GM19238 (cell line): ENCODE measurements at regions not wholly inside any gene's neighbourhood (a gene's known extent, or its start where the extent isn't known, plus 50 kb on each side); places are given as distances from the start of the nearest gene placed in this dataset.

ENCODE experiments used
- DNase-seq: peaks from one replicate; pipeline ENCODE4 v3.0.0; 2011; ENCODE audit warnings: low spot score; ENCODE audit not compliant: insufficient read length

GRCh38 chr18:51645607-51646006 is 448.1 kb upstream of the MEX3C start:
- no peak for DNase-seq

- DNase-seq, result no peak
These were observed 449.9 kb upstream of the MEX3C start for GRCh38 chr18:51647346-51647745.

GRCh38 chr18:51647942-51648341 is 450.5 kb upstream of the MEX3C start:
- no peak for DNase-seq

GRCh38 chr18:51649796-51650195 is 452.3 kb upstream of the MEX3C start:
- no peak for DNase-seq

- DNase-seq, result no peak
These were observed 454.3 kb upstream of the MEX3C start for GRCh38 chr18:51651761-51652160.

GRCh38 chr18:51653507-51654213 is 456.2 kb upstream of the MEX3C start:
- no peak for DNase-seq

GRCh38 chr18:51654488-51655326 is 457.2 kb upstream of the MEX3C start:
- no peak for DNase-seq

- no peak for DNase-seq
These were observed 457.8 kb upstream of the MEX3C start for GRCh38 chr18:51655327-51655698.

- no peak for DNase-seq
These were observed 458.8 kb upstream of the MEX3C start for GRCh38 chr18:51656249-51656648.

GRCh38 chr18:51658436-51658835 is 461.0 kb upstream of the MEX3C start:
- DNase-seq, result no peak

GRCh38 chr18:51659781-51660180 is 462.3 kb upstream of the MEX3C start:
- DNase-seq, result no peak

- no peak for DNase-seq
These were observed 462.8 kb upstream of the MEX3C start for GRCh38 chr18:51660188-51660715.

GRCh38 chr18:51664236-51664635 is 466.8 kb upstream of the MEX3C start:
- no peak for DNase-seq

- DNase-seq, result no peak
These were observed 469.3 kb upstream of the MEX3C start for GRCh38 chr18:51666763-51667191.

GRCh38 chr18:51668101-51668500 is 470.6 kb upstream of the MEX3C start:
- DNase-seq, result peak; percentile 9

- no peak for DNase-seq
These were observed 471.1 kb upstream of the MEX3C start for GRCh38 chr18:51668607-51669006.

- no peak for DNase-seq
These were observed 489.1 kb upstream of the MEX3C start for GRCh38 chr18:51686590-51686989.

- DNase-seq, result no peak
These were observed 490.5 kb upstream of the MEX3C start for GRCh38 chr18:51687845-51688585.

GRCh38 chr18:51692612-51693011 is 495.1 kb upstream of the MEX3C start:
- no peak for DNase-seq

- no peak for DNase-seq
These were observed 513.9 kb upstream of the MEX3C start for GRCh38 chr18:51711298-51711889.

- no peak for DNase-seq
These were observed 515.3 kb upstream of the MEX3C start for GRCh38 chr18:51712821-51713220.
